ENCODE measurements at regions not wholly inside any gene's neighbourhood (a gene's known extent, or its start where the extent isn't known, plus 50 kb on each side); places are given as distances from the start of the nearest gene placed in this dataset.

GRCh38 chr18:65056575-65056974, 694.2 kb upstream of the CDH7 start:
- no peak overlapping the region for H3K4me3 ChIP-seq
- CTCF ChIA-PET: no interaction called here
- BruUV-seq (replicated peaks): no TSS peak

GRCh38 chr18:65049586-65049985, 701.2 kb upstream of the CDH7 start:
- CTCF ChIA-PET: no interaction called here

More at GRCh38 chr18:65056575-65056974, 694.2 kb upstream of the CDH7 start:
- no peak overlapping the region for H2AFZ ChIP-seq
- DNase-seq: no peak
- no peaks in the 10 kb centered on the region for H3K79me2 ChIP-seq (ENCODE audit: low read depth)
- no peaks in the 10 kb centered on the region for H3F3A ChIP-seq (ENCODE audit: insufficient read depth, low read depth)
- intact Hi-C loops (cut with micrococcal nuclease; ENCODE audit: unreplicated experiment): no loop called here
- no peaks in the 10 kb centered on the region; the same call in 1 of the 2 replicates for H3K9me2 ChIP-seq (ENCODE audit: insufficient read depth)
- no peaks in the 10 kb centered on the region for H3K9me3 ChIP-seq (ENCODE audit: insufficient read depth, low read depth)
- TF ChIP-seq EZH2 (IDR thresholded peaks at IDR 0.05; ENCODE audit: low read depth): no peak
- H3K36me3 ChIP-seq (ENCODE audit: low read depth): no peaks in the 10 kb centered on the region
- no peak overlapping the region for H3K27ac ChIP-seq
- H3K4me2 ChIP-seq: no peak overlapping the region
- H4K20me1 ChIP-seq (ENCODE audit: insufficient read depth): no peaks in the 10 kb centered on the region
- H3K27me3 ChIP-seq (ENCODE audit: insufficient read depth, low read depth): no peaks in the 10 kb centered on the region
- POLR2A ChIA-PET (ENCODE audit: unreplicated experiment): no interaction called here
- no peaks in the 10 kb centered on the region for H3K4me1 ChIP-seq (replicated peaks; ENCODE audit: insufficient read depth)

GRCh38 chr18:65039578-65039977, 711.2 kb upstream of the CDH7 start:
- no peak overlapping the region for H3K4me3 ChIP-seq
- POLR2A ChIA-PET (ENCODE audit: unreplicated experiment): no interaction called here
- BruUV-seq (replicated peaks): no TSS peak
- H3K36me3 ChIP-seq (ENCODE audit: low read depth): no peaks in the 10 kb centered on the region
- TF ChIP-seq EZH2 (IDR thresholded peaks at IDR 0.05; ENCODE audit: low read depth): no peak
- TF ChIP-seq CTCF (conservative IDR thresholded peaks at IDR 0.05): no peak
- no peak overlapping the region for H3K27ac ChIP-seq
- CTCF ChIA-PET: no interaction called here
- H3F3A ChIP-seq (ENCODE audit: insufficient read depth, low read depth): no peaks in the 10 kb centered on the region
- no peak for DNase-seq
- no peaks in the 10 kb centered on the region for H3K27me3 ChIP-seq (ENCODE audit: insufficient read depth, low read depth)
- no peaks in the 10 kb centered on the region for H3K9me3 ChIP-seq (ENCODE audit: insufficient read depth, low read depth)
- no peaks in the 10 kb centered on the region for H4K20me1 ChIP-seq (ENCODE audit: insufficient read depth)
- H3K4me2 ChIP-seq: no peak overlapping the region
- no peaks in the 10 kb centered on the region for H3K9me2 ChIP-seq (ENCODE audit: insufficient read depth)
- no peaks in the 10 kb centered on the region for H3K4me1 ChIP-seq (replicated peaks; ENCODE audit: insufficient read depth)
- intact Hi-C loops (cut with micrococcal nuclease; ENCODE audit: unreplicated experiment): no loop called here
- H3K79me2 ChIP-seq (ENCODE audit: low read depth): no peaks in the 10 kb centered on the region
- H2AFZ ChIP-seq: no peak overlapping the region

More at GRCh38 chr18:65049586-65049985, 701.2 kb upstream of the CDH7 start:
- Histone ChIP-seq H3K36me3 (ENCODE audit: low read depth) (no peaks in the 10 kb centered on the region), H3F3A (ENCODE audit: insufficient read depth, low read depth) (no peaks in the 10 kb centered on the region), H3K4me3 (no peak overlapping the region), H3K27ac (no peak overlapping the region), H3K9me2 (ENCODE audit: insufficient read depth) (no peaks in the 10 kb centered on the region), H3K9me3 (ENCODE audit: insufficient read depth, low read depth) (no peaks in the 10 kb centered on the region), H3K4me2 (no peak overlapping the region), H4K20me1 (ENCODE audit: insufficient read depth) (no peaks in the 10 kb centered on the region), H3K79me2 (ENCODE audit: low read depth) (no peaks in the 10 kb centered on the region), H3K4me1 (replicated peaks; ENCODE audit: insufficient read depth) (no peaks in the 10 kb centered on the region), H3K27me3 (ENCODE audit: insufficient read depth, low read depth) (no peaks in the 10 kb centered on the region), H2AFZ (no peak overlapping the region)
- no peak for DNase-seq
- intact Hi-C loops (cut with micrococcal nuclease; ENCODE audit: unreplicated experiment): no loop called here
- no TSS peak for BruUV-seq (replicated peaks)
- POLR2A ChIA-PET (ENCODE audit: unreplicated experiment): interaction anchor here (0.7 kb wide), 1 partner anchor 305 kb away, joined by 14 read pairs; no protein-coding TSS in a partner anchor
- TF ChIP-seq EZH2 (IDR thresholded peaks at IDR 0.05; ENCODE audit: low read depth) (no peak), CTCF (conservative IDR thresholded peaks at IDR 0.05) (no peak)

GRCh38 chr18:65035701-65036100, 715.1 kb upstream of the CDH7 start:
- TF ChIP-seq CTCF (conservative IDR thresholded peaks at IDR 0.05) (no peak), EZH2 (IDR thresholded peaks at IDR 0.05; ENCODE audit: low read depth) (no peak)
- ChIA-PET CTCF (no interaction called here), POLR2A (ENCODE audit: unreplicated experiment) (no interaction called here)
- Histone ChIP-seq H4K20me1 (ENCODE audit: insufficient read depth) (no peaks in the 10 kb centered on the region), H2AFZ (no peak overlapping the region), H3K27me3 (ENCODE audit: insufficient read depth, low read depth) (no peaks in the 10 kb centered on the region), H3K36me3 (ENCODE audit: low read depth) (no peaks in the 10 kb centered on the region), H3K27ac (no peak overlapping the region), H3K79me2 (ENCODE audit: low read depth) (no peaks in the 10 kb centered on the region), H3K4me2 (no peak overlapping the region), H3K4me3 (no peak overlapping the region), H3F3A (ENCODE audit: insufficient read depth, low read depth) (no peaks in the 10 kb centered on the region), H3K4me1 (replicated peaks; ENCODE audit: insufficient read depth) (no peaks in the 10 kb centered on the region), H3K9me2 (ENCODE audit: insufficient read depth) (no peaks in the 10 kb centered on the region), H3K9me3 (ENCODE audit: insufficient read depth, low read depth) (no peaks in the 10 kb centered on the region)
- intact Hi-C loops (cut with micrococcal nuclease; ENCODE audit: unreplicated experiment): no loop called here
- no TSS peak for BruUV-seq (replicated peaks)
- DNase-seq: no peak

All from PC-9 (cell line).